ENCODE measurements at regions not wholly inside any gene's neighbourhood (a gene's known extent, or its start where the extent isn't known, plus 50 kb on each side); places are given as distances from the start of the nearest gene placed in this dataset.

DNA sequence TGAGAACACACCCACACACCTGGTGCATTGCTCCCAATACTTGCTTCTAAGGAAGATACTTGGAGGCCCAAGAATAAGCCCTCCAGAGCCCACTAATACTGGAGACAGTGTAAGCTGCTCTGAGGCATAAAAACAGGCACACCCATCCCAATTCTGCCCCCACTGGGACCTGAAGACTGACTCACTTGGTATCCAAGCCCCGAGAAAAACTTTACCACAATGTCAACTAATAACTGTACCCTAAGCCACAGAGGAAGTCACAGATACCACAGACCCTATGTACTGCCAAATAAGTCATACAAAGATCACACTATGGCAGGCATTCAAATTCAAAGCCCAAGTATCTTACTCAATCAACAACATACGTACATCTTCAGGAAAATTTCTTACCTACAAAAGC is 398.2 kb upstream of the SPANXN1 start:
- Histone ChIP-seq H3K4me1 (ENCODE audit: control insufficient read depth, extremely low read depth, insufficient read depth, low read length) (no peaks in the 10 kb centered on the region), H3K36me3 (ENCODE audit: control insufficient read depth in 2 of 2, extremely low read depth in 1 of 2, insufficient read depth in 2 of 2, low read length in 2 of 2) (no peaks in the 10 kb centered on the region), H2AFZ (ENCODE audit: control insufficient read depth, low read length) (no peak overlapping the region), H3K9me3 (ENCODE audit: control insufficient read depth, low read depth, low read length) (peaks cover 4% of the 10 kb centered on the region), H3K4me3 (ENCODE audit: control insufficient read depth in 2 of 3, extremely low read depth in 1 of 3, insufficient read depth in 2 of 3, low read depth in 1 of 3, low read length in 3 of 3) (no peak overlapping the region), H4K20me1 (ENCODE audit: control insufficient read depth, extremely low read depth, insufficient read depth, low read length) (no peaks in the 10 kb centered on the region), H3K27me3 (ENCODE audit: control insufficient read depth, extremely low read depth, insufficient read depth, low read length) (no peaks in the 10 kb centered on the region), H3K9ac (ENCODE audit: control insufficient read depth, extremely low read depth, insufficient read depth, low read length) (no peak overlapping the region), H3K27ac (ENCODE audit: control insufficient read depth, insufficient read depth, low read length) (no peak overlapping the region), H3K9me1 (ENCODE audit: control insufficient read depth, extremely low read depth, insufficient read depth, low read length) (no peaks in the 10 kb centered on the region), H3K4me2 (ENCODE audit: control insufficient read depth, extremely low read depth, insufficient read depth, low read depth, low read length) (no peak overlapping the region), H3K79me2 (ENCODE audit: control insufficient read depth, insufficient read depth, low read length) (no peaks in the 10 kb centered on the region)
- dilution Hi-C loops (cut with MboI; ENCODE audit: extremely low pct_ligation_motif_present, low sequenced_read_pairs): no loop called here
- TF ChIP-seq, protein P1, sequence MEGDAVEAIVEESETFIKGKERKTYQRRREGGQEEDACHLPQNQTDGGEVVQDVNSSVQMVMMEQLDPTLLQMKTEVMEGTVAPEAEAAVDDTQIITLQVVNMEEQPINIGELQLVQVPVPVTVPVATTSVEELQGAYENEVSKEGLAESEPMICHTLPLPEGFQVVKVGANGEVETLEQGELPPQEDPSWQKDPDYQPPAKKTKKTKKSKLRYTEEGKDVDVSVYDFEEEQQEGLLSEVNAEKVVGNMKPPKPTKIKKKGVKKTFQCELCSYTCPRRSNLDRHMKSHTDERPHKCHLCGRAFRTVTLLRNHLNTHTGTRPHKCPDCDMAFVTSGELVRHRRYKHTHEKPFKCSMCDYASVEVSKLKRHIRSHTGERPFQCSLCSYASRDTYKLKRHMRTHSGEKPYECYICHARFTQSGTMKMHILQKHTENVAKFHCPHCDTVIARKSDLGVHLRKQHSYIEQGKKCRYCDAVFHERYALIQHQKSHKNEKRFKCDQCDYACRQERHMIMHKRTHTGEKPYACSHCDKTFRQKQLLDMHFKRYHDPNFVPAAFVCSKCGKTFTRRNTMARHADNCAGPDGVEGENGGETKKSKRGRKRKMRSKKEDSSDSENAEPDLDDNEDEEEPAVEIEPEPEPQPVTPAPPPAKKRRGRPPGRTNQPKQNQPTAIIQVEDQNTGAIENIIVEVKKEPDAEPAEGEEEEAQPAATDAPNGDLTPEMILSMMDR (optimal IDR thresholded peaks at IDR 0.05 in 1 of 3, IDR thresholded peaks at IDR 0.05 in 1 of 3, conservative IDR thresholded peaks at IDR 0.05 in 1 of 3; ENCODE audit: extremely low read depth in 1 of 3, insufficient read depth in 2 of 3, low read length in 3 of 3): no peak
- TF ChIP-seq EZH2 (IDR thresholded peaks at IDR 0.05; ENCODE audit: low read length): no peak
- DNase-seq (ENCODE audit: low read depth, low spot score) (no peak), FAIRE-seq (no peak)

DNA sequence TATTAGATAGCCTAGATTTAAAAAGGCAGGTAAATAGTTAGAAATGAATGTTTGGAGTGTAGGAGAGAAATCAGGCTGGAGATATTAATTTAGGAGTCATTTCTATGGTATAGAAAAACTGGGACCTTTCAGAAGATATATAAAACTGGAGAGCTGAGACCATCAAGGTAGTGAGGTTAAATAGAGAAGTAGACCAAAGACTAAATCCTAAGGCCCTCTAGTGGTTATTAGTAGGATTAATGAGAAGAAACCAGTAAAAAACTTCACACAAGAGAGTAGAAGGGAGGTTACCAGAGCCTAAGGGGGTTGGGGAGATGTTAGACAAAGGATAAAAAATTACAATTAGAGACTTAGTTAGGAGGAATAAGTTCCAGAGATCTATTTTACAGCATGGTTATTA is 351.0 kb upstream of the SPANXN1 start:
- Histone ChIP-seq H3K4me3 (ENCODE audit: control insufficient read depth in 2 of 3, extremely low read depth in 1 of 3, insufficient read depth in 2 of 3, low read depth in 1 of 3, low read length in 3 of 3) (no peak overlapping the region), H2AFZ (ENCODE audit: control insufficient read depth, low read length) (no peak overlapping the region), H3K79me2 (ENCODE audit: control insufficient read depth, insufficient read depth, low read length) (no peaks in the 10 kb centered on the region), H3K4me1 (ENCODE audit: control insufficient read depth, extremely low read depth, insufficient read depth, low read length) (no peaks in the 10 kb centered on the region), H3K9me1 (ENCODE audit: control insufficient read depth, extremely low read depth, insufficient read depth, low read length) (no peaks in the 10 kb centered on the region), H3K27ac (ENCODE audit: control insufficient read depth, insufficient read depth, low read length) (no peak overlapping the region), H3K4me2 (ENCODE audit: control insufficient read depth, extremely low read depth, insufficient read depth, low read depth, low read length) (no peak overlapping the region), H3K36me3 (ENCODE audit: control insufficient read depth in 2 of 2, extremely low read depth in 1 of 2, insufficient read depth in 2 of 2, low read length in 2 of 2) (no peaks in the 10 kb centered on the region), H3K27me3 (ENCODE audit: control insufficient read depth, extremely low read depth, insufficient read depth, low read length) (no peaks in the 10 kb centered on the region), H3K9ac (ENCODE audit: control insufficient read depth, extremely low read depth, insufficient read depth, low read length) (no peak overlapping the region), H3K9me3 (ENCODE audit: control insufficient read depth, low read depth, low read length) (no peaks in the 10 kb centered on the region), H4K20me1 (ENCODE audit: control insufficient read depth, extremely low read depth, insufficient read depth, low read length) (no peaks in the 10 kb centered on the region)
- dilution Hi-C loops (cut with MboI; ENCODE audit: extremely low pct_ligation_motif_present, low sequenced_read_pairs): no loop called here
- TF ChIP-seq, protein P1 (optimal IDR thresholded peaks at IDR 0.05 in 1 of 3, IDR thresholded peaks at IDR 0.05 in 1 of 3, conservative IDR thresholded peaks at IDR 0.05 in 1 of 3; ENCODE audit: extremely low read depth in 1 of 3, insufficient read depth in 2 of 3, low read length in 3 of 3): peak in 2 of 3 experiments; percentile 34 to 47
- no peak for TF ChIP-seq EZH2 (IDR thresholded peaks at IDR 0.05; ENCODE audit: low read length)
- FAIRE-seq (no peak), DNase-seq (ENCODE audit: low read depth, low spot score) (no peak)
